Prostate gland (tissue), 2 donors: ENCODE measurements at regions not wholly inside any gene's neighbourhood (a gene's known extent, or its start where the extent isn't known, plus 50 kb on each side); places are given as distances from the start of the nearest gene placed in this dataset.

Experiments used
- CTCF ChIP-seq, 4 experiments: fragments of 200-600 bp in 2 of 4; fragments of 450-650 bp in 2 of 4; sonication (generic) in 2 of 4; IDR thresholded peaks; 1 replicate in 3 of 4; 2 replicates in 1 of 4; pipeline ENCODE4 v1.5.1; 2016 to 2019; ENCODE audit warnings: antibody characterized with exemption in 4 of 4, mild to moderate bottlenecking in 2 of 4, moderate library complexity in 2 of 4
- POLR2A ChIP-seq: fragments of 450-650 bp; IDR thresholded peaks from one replicate; pipeline ENCODE4 v1.6.1; 2016; ENCODE audit warnings: antibody characterized with exemption, mild to moderate bottlenecking
- POLR2AphosphoS5 ChIP-seq: sonication (generic); formaldehyde crosslinking; IDR thresholded peaks from one replicate; pipeline ENCODE4 v1.6.1; 2017; ENCODE audit warnings: antibody characterized with exemption

DNA sequence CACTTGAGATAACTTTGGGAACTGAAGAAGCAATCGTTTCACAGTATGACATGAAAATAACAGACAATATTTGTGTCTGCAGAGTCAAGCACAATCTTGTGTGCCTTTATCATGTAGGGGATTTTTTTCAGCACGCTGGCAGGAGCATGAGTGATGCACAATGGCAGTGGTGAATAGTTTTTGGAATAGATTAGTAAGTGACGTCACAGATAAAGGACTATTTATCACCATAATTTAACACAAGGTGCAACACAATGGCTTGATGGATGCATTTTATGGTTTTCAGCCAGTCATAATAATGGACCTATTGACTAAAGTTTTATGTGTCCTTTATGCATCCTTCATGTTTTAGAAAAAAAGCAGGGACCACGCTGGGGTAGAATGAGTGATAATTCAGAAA is 559.8 kb upstream of the FANCL start:
- no peak for TF ChIP-seq CTCF (IDR thresholded peaks at IDR 0.05)
- no peak for TF ChIP-seq POLR2AphosphoS5
- no peak for TF ChIP-seq POLR2A
